ENCODE measurements at regions not wholly inside any gene's neighbourhood (a gene's known extent, or its start where the extent isn't known, plus 50 kb on each side); places are given as distances from the start of the nearest gene placed in this dataset.

GRCh38 chr22:48449466-48450187, 1378.0 kb downstream of the BRD1 start:
- no peaks in the 10 kb centered on the region for H3K4me1 ChIP-seq
- H3K9me3 ChIP-seq = no peaks in the 10 kb centered on the region
- no peak overlapping the region for H3K4me3 ChIP-seq
- no peak overlapping the region for H3K27ac ChIP-seq
- H3K36me3 ChIP-seq = no peaks in the 10 kb centered on the region
- TF ChIP-seq, protein P1, sequence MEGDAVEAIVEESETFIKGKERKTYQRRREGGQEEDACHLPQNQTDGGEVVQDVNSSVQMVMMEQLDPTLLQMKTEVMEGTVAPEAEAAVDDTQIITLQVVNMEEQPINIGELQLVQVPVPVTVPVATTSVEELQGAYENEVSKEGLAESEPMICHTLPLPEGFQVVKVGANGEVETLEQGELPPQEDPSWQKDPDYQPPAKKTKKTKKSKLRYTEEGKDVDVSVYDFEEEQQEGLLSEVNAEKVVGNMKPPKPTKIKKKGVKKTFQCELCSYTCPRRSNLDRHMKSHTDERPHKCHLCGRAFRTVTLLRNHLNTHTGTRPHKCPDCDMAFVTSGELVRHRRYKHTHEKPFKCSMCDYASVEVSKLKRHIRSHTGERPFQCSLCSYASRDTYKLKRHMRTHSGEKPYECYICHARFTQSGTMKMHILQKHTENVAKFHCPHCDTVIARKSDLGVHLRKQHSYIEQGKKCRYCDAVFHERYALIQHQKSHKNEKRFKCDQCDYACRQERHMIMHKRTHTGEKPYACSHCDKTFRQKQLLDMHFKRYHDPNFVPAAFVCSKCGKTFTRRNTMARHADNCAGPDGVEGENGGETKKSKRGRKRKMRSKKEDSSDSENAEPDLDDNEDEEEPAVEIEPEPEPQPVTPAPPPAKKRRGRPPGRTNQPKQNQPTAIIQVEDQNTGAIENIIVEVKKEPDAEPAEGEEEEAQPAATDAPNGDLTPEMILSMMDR (IDR thresholded peaks at IDR 0.05) = no peak
- DNase-seq (ENCODE audit: low spot score) = no peak
- no peaks in the 10 kb centered on the region for H3K27me3 ChIP-seq

DNA sequence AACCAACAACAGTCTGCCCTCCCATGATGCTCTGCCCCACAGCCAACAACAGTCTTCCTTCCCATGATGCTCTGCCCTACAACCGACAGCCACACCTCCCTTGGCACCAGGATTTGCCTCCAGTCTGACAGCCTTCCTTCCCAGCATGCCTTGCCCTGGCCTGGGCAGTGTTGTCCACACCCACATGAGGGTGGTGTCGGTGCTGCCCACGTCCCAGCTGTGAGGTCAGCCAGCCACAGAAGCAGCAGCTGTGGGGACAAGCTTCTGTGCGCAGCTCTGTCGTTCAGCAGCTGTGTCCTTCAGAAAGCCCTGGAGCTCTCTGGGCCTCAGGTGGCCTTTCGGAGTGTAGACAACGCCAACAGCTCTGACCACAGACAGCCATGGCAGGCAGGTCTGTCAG, 1378.9 kb downstream of the BRD1 start:
- no peak for DNase-seq (ENCODE audit: low spot score)
- H3K4me1 ChIP-seq = no peaks in the 10 kb centered on the region
- H3K27me3 ChIP-seq = no peaks in the 10 kb centered on the region
- H3K36me3 ChIP-seq = no peaks in the 10 kb centered on the region
- TF ChIP-seq, protein P1 (IDR thresholded peaks at IDR 0.05) = no peak
- H3K9me3 ChIP-seq = no peaks in the 10 kb centered on the region
- no peak overlapping the region for H3K27ac ChIP-seq
- no peak overlapping the region for H3K4me3 ChIP-seq

GRCh38 chr22:48445113-48445827, 1382.4 kb downstream of the BRD1 start:
- TF ChIP-seq, protein P1 (IDR thresholded peaks at IDR 0.05) = no peak
- H3K36me3 ChIP-seq = no peaks in the 10 kb centered on the region
- no peaks in the 10 kb centered on the region for H3K4me1 ChIP-seq
- no peaks in the 10 kb centered on the region for H3K27me3 ChIP-seq
- H3K4me3 ChIP-seq = no peak overlapping the region
- H3K27ac ChIP-seq = no peak overlapping the region
- H3K9me3 ChIP-seq = no peaks in the 10 kb centered on the region
- DNase-seq (ENCODE audit: low spot score) = no peak

DNA sequence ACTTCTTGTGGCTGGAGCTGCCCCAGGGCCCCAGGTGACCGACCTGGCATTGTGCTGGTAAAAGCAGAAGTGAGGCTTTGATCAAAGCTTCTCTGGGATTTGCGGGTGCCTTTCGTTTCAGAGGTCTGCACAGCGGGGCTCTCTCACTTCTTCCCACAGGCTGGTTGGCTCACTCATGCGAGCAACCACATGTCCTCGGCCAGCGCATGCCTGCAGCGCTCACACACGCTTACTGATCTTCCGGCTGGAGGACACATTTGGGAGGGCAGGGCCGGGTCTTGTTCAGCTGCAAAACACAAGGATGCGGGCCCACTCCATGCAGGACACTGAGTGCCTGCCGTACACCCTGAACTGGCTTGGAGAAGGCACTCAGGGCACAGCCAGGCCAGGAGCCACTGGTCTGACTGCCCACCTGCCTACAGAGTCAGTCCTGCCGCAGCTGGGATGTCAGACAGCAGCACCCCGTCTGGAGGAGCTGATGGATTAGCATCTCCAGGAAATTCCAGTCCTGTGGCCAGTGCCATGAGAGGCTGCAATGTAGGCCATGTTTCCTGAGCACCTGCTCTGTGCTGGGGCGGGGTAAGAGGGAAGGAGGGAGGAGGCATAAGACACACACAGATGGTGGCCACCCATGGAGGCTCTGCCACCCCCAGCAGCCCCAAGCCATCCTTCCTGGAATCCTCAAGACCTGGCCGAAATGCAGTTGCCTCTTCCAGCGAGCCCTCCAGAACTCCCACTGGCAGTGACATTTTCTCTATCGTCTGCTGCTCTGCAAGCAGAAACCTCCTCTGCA, 1383.2 kb downstream of the BRD1 start:
- TF ChIP-seq, protein P1 (IDR thresholded peaks at IDR 0.05) = no peak

DNA sequence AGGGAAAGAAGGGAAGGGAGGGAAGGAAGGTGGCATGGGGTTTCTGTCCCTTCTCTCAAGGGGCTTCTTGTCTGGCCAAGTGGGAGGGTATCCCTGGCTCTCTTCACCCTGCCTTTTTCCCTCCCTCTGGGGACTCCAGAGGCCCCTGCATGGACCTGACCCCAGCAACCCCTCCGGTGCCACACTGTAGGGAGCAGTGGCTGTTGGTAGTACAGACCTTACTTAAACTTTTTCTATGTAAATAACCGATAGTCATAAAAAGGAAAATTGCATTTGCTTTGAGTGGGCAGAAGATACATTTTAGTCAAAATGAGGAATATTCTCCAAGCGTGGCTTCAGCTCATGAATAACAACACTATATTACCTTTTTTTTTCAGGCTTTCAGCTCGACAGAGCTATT, 1384.0 kb downstream of the BRD1 start:
- H3K27me3 ChIP-seq = no peaks in the 10 kb centered on the region
- H3K9me3 ChIP-seq = no peaks in the 10 kb centered on the region
- TF ChIP-seq, protein P1 (IDR thresholded peaks at IDR 0.05) = no peak
- DNase-seq (ENCODE audit: low spot score) = no peak
- no peaks in the 10 kb centered on the region for H3K4me1 ChIP-seq
- H3K4me3 ChIP-seq = no peak overlapping the region
- no peak overlapping the region for H3K27ac ChIP-seq
- no peaks in the 10 kb centered on the region for H3K36me3 ChIP-seq

More for the DNA sequence above, 1383.2 kb downstream of the BRD1 start:
- no peak overlapping the region for H3K4me3 ChIP-seq
- no peaks in the 10 kb centered on the region for H3K4me1 ChIP-seq
- no peaks in the 10 kb centered on the region for H3K27me3 ChIP-seq
- H3K9me3 ChIP-seq = no peaks in the 10 kb centered on the region
- H3K27ac ChIP-seq = no peak overlapping the region
- H3K36me3 ChIP-seq = no peaks in the 10 kb centered on the region
- DNase-seq (ENCODE audit: low spot score) = no peak

Data from right atrium auricular region (tissue), 2 donors.